PC-9 (cell line): ENCODE measurements at regions not wholly inside any gene's neighbourhood (a gene's known extent, or its start where the extent isn't known, plus 50 kb on each side); places are given as distances from the start of the nearest gene placed in this dataset.

Experiments used
- CTCF ChIP-seq: fragments of 200-600 bp; sonication (generic); conservative IDR thresholded peaks from 2 replicates; pipeline ENCODE4 v1.6.1; 2017; ENCODE audit warnings: mixed run types, antibody characterized with exemption, mild to moderate bottlenecking, moderate library complexity
- EZH2 ChIP-seq: fragments of 200-600 bp; sonication (generic); IDR thresholded peaks from 2 replicates; pipeline ENCODE4 v1.8.0; 2017; ENCODE audit warnings: antibody characterized with exemption, low read depth

- TF ChIP-seq CTCF (no peak), EZH2 (no peak)
Measured at GRCh38 chr11:92413757-92414513, 189.3 kb downstream of the FAT3 start.
